Neural cell (in vitro differentiated cells): ENCODE measurements at regions not wholly inside any gene's neighbourhood (a gene's known extent, or its start where the extent isn't known, plus 50 kb on each side); places are given as distances from the start of the nearest gene placed in this dataset.

Experiments
- H2AFZ ChIP-seq: fragments of 200-600, 300-800 bp; sonication (generic), shearing (Covaris generic); 2 replicates; pipeline ENCODE4 v1.6.0; 2014; ENCODE audit warnings: low read depth, mild to moderate bottlenecking, antibody characterized with exemption, low read length, moderate library complexity
- H3F3A ChIP-seq: fragments of 200-600 bp; shearing (Covaris generic); 2 replicates; pipeline ENCODE4 v1.6.1; 2016; ENCODE audit warnings: mild to moderate bottlenecking, moderate library complexity, mixed read lengths, antibody characterized with exemption, low read length; ENCODE audit not compliant: insufficient read depth, poor library complexity, severe bottlenecking
- H3K27ac ChIP-seq: fragments of 200-600, 300-800 bp; sonication (generic), shearing (Covaris generic); 2 replicates; pipeline ENCODE4 v1.5.1; 2014; ENCODE audit warnings: mild to moderate bottlenecking, low read length, moderate library complexity
- H3K27me3 ChIP-seq: fragments of 300-800, 200-600 bp; sonication (generic), shearing (Covaris generic); 2 replicates; pipeline ENCODE4 v1.6.0; 2014; ENCODE audit warnings: mild to moderate bottlenecking, low read depth, low read length, moderate library complexity; ENCODE audit not compliant: insufficient read depth
- H3K36me3 ChIP-seq: fragments of 300-800, 200-600 bp; sonication (generic), shearing (Covaris generic); 2 replicates; pipeline ENCODE4 v1.5.1; 2014; ENCODE audit warnings: mild to moderate bottlenecking, antibody characterized with exemption, low read length, moderate library complexity; ENCODE audit not compliant: insufficient read depth
- H3K4me2 ChIP-seq: fragments of 300-800, 200-600 bp; sonication (generic), shearing (Covaris generic); 2 replicates; pipeline ENCODE4 v1.6.0; 2014; ENCODE audit warnings: mild to moderate bottlenecking, low read length
- H3K4me3 ChIP-seq: fragments of 300-800, 200-600 bp; sonication (generic), shearing (Covaris generic); 2 replicates; pipeline ENCODE4 v1.5.1; 2014; ENCODE audit warnings: mild to moderate bottlenecking, low read length, moderate library complexity
- H3K79me2 ChIP-seq: fragments of 200-600 bp; shearing (Covaris generic); replicated peaks from 2 replicates; pipeline ENCODE4 v1.6.0; 2014; ENCODE audit warnings: mild to moderate bottlenecking, low read length, moderate library complexity; ENCODE audit not compliant: insufficient read depth
- H3K9ac ChIP-seq: fragments of 300-800, 200-600 bp; sonication (generic), shearing (Covaris generic); 2 replicates; pipeline ENCODE4 v1.6.1; 2016; ENCODE audit warnings: mild to moderate bottlenecking, low read length, mixed read lengths
- H3K9me2 ChIP-seq: fragments of 200-600 bp; shearing (Covaris generic); 2 replicates; pipeline ENCODE4 v1.6.1; 2016; ENCODE audit warnings: mild to moderate bottlenecking, low read length, mixed read lengths; ENCODE audit not compliant: insufficient read depth
- H3K9me3 ChIP-seq: fragments of 200-600, 300-800 bp; sonication (generic), shearing (Covaris generic); 2 replicates; pipeline ENCODE4 v1.6.1; 2016; ENCODE audit warnings: mild to moderate bottlenecking, mixed run types, low read length, moderate library complexity, mixed read lengths
- H4K20me1 ChIP-seq: fragments of 200-600 bp; shearing (Covaris generic); 2 replicates; pipeline ENCODE4 v1.6.1; 2016; ENCODE audit warnings: mild to moderate bottlenecking, mixed run types; ENCODE audit not compliant: insufficient read depth
- CTCF ChIP-seq: fragments of 450-650 bp; IDR thresholded peaks from 2 replicates; pipeline ENCODE4 v1.5.1; 2014; ENCODE audit warnings: antibody characterized with exemption, mild to moderate bottlenecking, moderate library complexity; ENCODE audit not compliant: poor library complexity, severe bottlenecking
- EP300 ChIP-seq: fragments of 450-650 bp; conservative IDR thresholded peaks from 2 replicates; pipeline ENCODE4 v1.6.1; 2014; ENCODE audit warnings: antibody characterized with exemption, mild to moderate bottlenecking, moderate library complexity; ENCODE audit not compliant: poor library complexity, severe bottlenecking
- EZH2 ChIP-seq: fragments of 200-600, 300-800 bp; shearing (Covaris generic), sonication (generic); IDR thresholded peaks from 2 replicates; pipeline ENCODE4 v1.6.1; 2014; ENCODE audit warnings: antibody characterized with exemption, low read length, borderline replicate concordance, mild to moderate bottlenecking; ENCODE audit not compliant: insufficient read depth, poor library complexity, severe bottlenecking
- MXI1 ChIP-seq: fragments of 450-650 bp; conservative IDR thresholded peaks from 2 replicates; pipeline ENCODE4 v1.6.1; 2014; ENCODE audit warnings: antibody characterized with exemption, mild to moderate bottlenecking; ENCODE audit not compliant: poor library complexity, severe bottlenecking
- POLR2AphosphoS5 ChIP-seq: IDR thresholded peaks from 2 replicates; pipeline ENCODE4 v1.6.1; 2012
- RAD21 ChIP-seq: fragments of 450-650 bp; conservative IDR thresholded peaks from 2 replicates; pipeline ENCODE4 v1.6.1; 2014; ENCODE audit warnings: antibody characterized with exemption, mild to moderate bottlenecking, moderate library complexity
- SMC3 ChIP-seq: fragments of 450-650 bp; conservative IDR thresholded peaks from 2 replicates; pipeline ENCODE4 v1.6.1; 2014; ENCODE audit warnings: antibody characterized with exemption, mild to moderate bottlenecking, moderate library complexity; ENCODE audit not compliant: poor library complexity
- TAF1 ChIP-seq: IDR thresholded peaks from 2 replicates; pipeline ENCODE4 v1.6.1; 2012; ENCODE audit warnings: low read depth
- TF ChIP-seq, protein P1 (sequence below): IDR thresholded peaks from 2 replicates; pipeline ENCODE4 v1.6.1; 2012; ENCODE audit warnings: borderline replicate concordance

- Histone ChIP-seq H3K9me2 (no peaks in the 10 kb centered on the region), H3F3A (no peaks in the 10 kb centered on the region), H3K9me3 (no peaks in the 10 kb centered on the region), H3K79me2 (no peaks in the 10 kb centered on the region), H3K27me3 (no peaks in the 10 kb centered on the region), H3K27ac (no peak overlapping the region), H4K20me1 (no peaks in the 10 kb centered on the region), H3K9ac (no peak overlapping the region), H3K4me2 (no peak overlapping the region), H3K36me3 (no peaks in the 10 kb centered on the region), H3K4me3 (no peak overlapping the region), H2AFZ (no peak overlapping the region)
- TF ChIP-seq CTCF (no peak), EZH2 (no peak), POLR2AphosphoS5 (no peak), EP300 (no peak), SMC3 (no peak), MXI1 (no peak), RAD21 (no peak), TAF1 (no peak)
- TF ChIP-seq, protein P1, sequence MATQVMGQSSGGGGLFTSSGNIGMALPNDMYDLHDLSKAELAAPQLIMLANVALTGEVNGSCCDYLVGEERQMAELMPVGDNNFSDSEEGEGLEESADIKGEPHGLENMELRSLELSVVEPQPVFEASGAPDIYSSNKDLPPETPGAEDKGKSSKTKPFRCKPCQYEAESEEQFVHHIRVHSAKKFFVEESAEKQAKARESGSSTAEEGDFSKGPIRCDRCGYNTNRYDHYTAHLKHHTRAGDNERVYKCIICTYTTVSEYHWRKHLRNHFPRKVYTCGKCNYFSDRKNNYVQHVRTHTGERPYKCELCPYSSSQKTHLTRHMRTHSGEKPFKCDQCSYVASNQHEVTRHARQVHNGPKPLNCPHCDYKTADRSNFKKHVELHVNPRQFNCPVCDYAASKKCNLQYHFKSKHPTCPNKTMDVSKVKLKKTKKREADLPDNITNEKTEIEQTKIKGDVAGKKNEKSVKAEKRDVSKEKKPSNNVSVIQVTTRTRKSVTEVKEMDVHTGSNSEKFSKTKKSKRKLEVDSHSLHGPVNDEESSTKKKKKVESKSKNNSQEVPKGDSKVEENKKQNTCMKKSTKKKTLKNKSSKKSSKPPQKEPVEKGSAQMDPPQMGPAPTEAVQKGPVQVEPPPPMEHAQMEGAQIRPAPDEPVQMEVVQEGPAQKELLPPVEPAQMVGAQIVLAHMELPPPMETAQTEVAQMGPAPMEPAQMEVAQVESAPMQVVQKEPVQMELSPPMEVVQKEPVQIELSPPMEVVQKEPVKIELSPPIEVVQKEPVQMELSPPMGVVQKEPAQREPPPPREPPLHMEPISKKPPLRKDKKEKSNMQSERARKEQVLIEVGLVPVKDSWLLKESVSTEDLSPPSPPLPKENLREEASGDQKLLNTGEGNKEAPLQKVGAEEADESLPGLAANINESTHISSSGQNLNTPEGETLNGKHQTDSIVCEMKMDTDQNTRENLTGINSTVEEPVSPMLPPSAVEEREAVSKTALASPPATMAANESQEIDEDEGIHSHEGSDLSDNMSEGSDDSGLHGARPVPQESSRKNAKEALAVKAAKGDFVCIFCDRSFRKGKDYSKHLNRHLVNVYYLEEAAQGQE = no peak
Observed at GRCh38 chr11:97815667-97816066, 1205.1 kb upstream of the CNTN5 start.

DNA sequence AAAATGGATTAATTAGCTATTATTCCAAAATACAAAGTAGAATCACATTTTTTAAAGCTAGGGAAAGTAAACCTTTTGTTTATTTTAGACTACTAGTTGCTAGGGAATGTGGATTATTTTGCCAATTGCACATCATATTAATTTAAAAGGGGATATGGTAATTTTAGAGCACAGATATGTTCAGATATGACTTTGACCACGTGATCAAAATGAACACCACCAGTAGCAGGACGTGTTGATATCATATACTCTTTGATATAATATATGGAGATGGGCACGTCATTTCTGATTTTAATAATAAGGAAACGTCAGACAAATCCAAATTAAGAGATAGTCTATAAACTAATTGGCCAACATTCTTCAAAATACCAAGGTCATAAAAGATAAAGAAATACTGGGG lies 1188.3 kb upstream of the CNTN5 start:
- Histone ChIP-seq H3K9me2 (no peaks in the 10 kb centered on the region), H4K20me1 (no peaks in the 10 kb centered on the region), H3K79me2 (no peaks in the 10 kb centered on the region), H3K4me3 (no peak overlapping the region), H3K4me2 (no peak overlapping the region), H3F3A (no peaks in the 10 kb centered on the region), H2AFZ (no peak overlapping the region), H3K27ac (no peak overlapping the region), H3K9ac (no peak overlapping the region), H3K9me3 (no peaks in the 10 kb centered on the region), H3K27me3 (no peaks in the 10 kb centered on the region), H3K36me3 (no peaks in the 10 kb centered on the region)
- no peak for TF ChIP-seq RAD21
- TF ChIP-seq, protein P1 = no peak
- no peak for TF ChIP-seq EP300
- TF ChIP-seq TAF1 = no peak
- TF ChIP-seq POLR2AphosphoS5 = no peak
- TF ChIP-seq MXI1 = no peak
- no peak for TF ChIP-seq CTCF
- TF ChIP-seq EZH2 = no peak
- no peak for TF ChIP-seq SMC3
